AG04449 (cell line): ENCODE measurements at regions not wholly inside any gene's neighbourhood (a gene's known extent, or its start where the extent isn't known, plus 50 kb on each side); places are given as distances from the start of the nearest gene placed in this dataset.

Experiments used
- CTCF ChIA-PET: fragments of 350-600 bp; formaldehyde crosslinking; extraction: SDS; loops from one replicate; lab custom pipeline; 2021; ENCODE audit warnings: antibody characterized with exemption; lab: Yijun Ruan, JAX
- POLR2A ChIA-PET: fragments of 400-600, 350-600 bp; formaldehyde crosslinking; extraction: SDS; loops from one replicate; lab custom pipeline; 2020; ENCODE audit warnings: antibody characterized with exemption, inconsistent platforms; lab: Yijun Ruan, JAX
- DNase-seq: peaks from one replicate; pipeline ENCODE4 v3.0.0-alpha.2; 2010; ENCODE audit warnings: low read depth, low spot score
- H3K4me3 ChIP-seq: 2 replicates; pipeline ENCODE4 v1.5.1; 2011; ENCODE audit warnings: low read depth, mild to moderate bottlenecking, control low read depth, low read length
- TF ChIP-seq, protein P1 (sequence below): IDR thresholded peaks from one replicate; pipeline ENCODE4 v1.5.1; 2011; ENCODE audit warnings: mild to moderate bottlenecking, moderate library complexity, low read length, control low read depth, inconsistent platforms; ENCODE audit not compliant: insufficient read depth; ENCODE audit errors: missing control alignments

DNA sequence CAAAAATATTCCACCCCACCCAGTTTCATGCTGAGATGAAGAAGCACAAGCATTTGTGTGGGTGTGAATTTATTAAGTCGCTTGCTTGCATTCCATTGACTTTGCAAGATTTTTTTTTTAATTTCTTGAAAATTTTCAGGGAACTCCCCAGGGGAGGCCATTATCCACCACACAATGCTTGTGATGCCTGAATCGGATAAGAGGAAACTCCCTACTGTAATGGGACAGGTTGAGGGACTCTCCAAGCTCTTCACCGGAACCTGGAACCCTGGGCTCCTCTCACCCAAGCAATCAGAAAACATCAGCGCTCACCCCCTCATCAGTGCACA, 153.6 kb upstream of the ZMIZ1 start:
- peak; percentile 12 for DNase-seq
- ChIA-PET POLR2A (no interaction called here), CTCF (interaction anchor here (1.2 kb wide), 1 partner anchor 10 kb away, joined by 3 read pairs; no protein-coding TSS in a partner anchor)
- TF ChIP-seq, protein P1, sequence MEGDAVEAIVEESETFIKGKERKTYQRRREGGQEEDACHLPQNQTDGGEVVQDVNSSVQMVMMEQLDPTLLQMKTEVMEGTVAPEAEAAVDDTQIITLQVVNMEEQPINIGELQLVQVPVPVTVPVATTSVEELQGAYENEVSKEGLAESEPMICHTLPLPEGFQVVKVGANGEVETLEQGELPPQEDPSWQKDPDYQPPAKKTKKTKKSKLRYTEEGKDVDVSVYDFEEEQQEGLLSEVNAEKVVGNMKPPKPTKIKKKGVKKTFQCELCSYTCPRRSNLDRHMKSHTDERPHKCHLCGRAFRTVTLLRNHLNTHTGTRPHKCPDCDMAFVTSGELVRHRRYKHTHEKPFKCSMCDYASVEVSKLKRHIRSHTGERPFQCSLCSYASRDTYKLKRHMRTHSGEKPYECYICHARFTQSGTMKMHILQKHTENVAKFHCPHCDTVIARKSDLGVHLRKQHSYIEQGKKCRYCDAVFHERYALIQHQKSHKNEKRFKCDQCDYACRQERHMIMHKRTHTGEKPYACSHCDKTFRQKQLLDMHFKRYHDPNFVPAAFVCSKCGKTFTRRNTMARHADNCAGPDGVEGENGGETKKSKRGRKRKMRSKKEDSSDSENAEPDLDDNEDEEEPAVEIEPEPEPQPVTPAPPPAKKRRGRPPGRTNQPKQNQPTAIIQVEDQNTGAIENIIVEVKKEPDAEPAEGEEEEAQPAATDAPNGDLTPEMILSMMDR, result no peak
- H3K4me3 ChIP-seq, result no peak overlapping the region

GRCh38 chr10:78916227-78916626, 152.5 kb upstream of the ZMIZ1 start:
- DNase-seq, result no peak
- TF ChIP-seq, protein P1, result no peak
- ChIA-PET POLR2A (no interaction called here), CTCF (no interaction called here)
- H3K4me3 ChIP-seq, result no peak overlapping the region

DNA sequence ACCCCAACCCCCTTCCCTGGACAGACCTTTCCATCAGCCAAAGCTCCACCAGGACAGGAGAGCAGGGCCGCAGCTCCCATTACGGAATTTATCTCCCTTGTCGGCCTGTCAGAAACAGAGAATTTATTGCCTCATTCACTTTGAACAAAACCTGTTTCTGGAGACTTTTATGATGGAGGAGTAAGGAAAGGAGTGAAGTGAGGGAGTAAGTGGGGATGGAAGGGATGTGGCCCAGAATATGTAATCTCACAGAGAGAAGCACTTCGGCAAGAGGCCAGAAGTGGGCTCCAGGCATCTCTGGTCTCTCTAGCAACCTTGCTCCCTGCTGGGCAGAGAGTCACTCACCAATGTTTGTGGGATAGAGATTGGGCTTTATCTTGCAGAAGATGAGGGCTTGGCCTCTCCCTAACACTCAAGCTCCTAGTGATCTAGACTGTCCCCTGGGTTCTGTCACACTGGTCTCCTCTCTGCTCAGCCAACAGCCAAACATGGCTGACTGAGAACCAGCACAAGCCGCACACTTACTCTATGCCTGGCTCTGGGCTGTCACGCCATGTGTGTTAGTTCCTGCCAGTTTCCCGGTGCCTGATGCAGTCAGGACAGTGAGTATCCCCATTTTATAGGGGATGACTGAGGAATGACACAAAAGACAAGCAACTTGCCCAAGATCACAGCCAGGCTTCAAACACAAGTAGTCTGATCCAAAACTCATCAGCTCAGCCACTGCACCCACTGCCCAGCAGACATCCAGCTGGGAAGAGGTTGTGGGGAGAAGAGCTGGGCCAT, 149.4 kb upstream of the ZMIZ1 start:
- H3K4me3 ChIP-seq, result no peak overlapping the region
- TF ChIP-seq, protein P1, result no peak
- POLR2A ChIA-PET, result no interaction called here
- CTCF ChIA-PET, result interaction anchor here (1.2 kb wide), 1 partner anchor 10 kb away, joined by 4 read pairs; no protein-coding TSS in a partner anchor
- no peak for DNase-seq

GRCh38 chr10:78920011-78920410, 148.8 kb upstream of the ZMIZ1 start:
- no peak overlapping the region for H3K4me3 ChIP-seq
- POLR2A ChIA-PET, result no interaction called here
- CTCF ChIA-PET, result interaction anchor here (1.7 kb wide), 1 partner anchor 14 kb away, joined by 5 read pairs; no protein-coding TSS in a partner anchor
- TF ChIP-seq, protein P1, result no peak
- no peak for DNase-seq

DNA sequence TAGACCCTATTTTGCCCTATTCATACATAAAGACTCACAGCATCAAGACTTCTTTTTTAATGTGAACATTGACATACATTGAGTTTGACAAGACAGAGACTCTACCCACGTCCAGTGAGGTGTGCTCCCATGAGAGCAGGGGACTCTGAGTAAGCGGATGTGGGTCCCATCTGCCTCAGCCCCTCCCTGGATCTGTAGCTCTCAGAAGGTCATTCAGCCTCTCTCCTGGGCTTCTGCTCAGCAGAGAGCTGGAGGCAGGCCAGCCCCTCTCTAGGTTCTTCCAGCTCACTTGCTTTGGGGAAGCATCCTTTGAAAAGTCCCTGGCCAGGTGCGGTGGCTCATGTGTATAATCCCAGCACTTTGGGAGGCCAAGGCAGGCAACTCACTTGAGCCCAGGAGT, 146.9 kb upstream of the ZMIZ1 start:
- DNase-seq, result no peak
- H3K4me3 ChIP-seq, result no peak overlapping the region
- CTCF ChIA-PET, result interaction anchor here (1.7 kb wide), 1 partner anchor 16 kb away, joined by 5 read pairs; no protein-coding TSS in a partner anchor
- TF ChIP-seq, protein P1, result no peak
- POLR2A ChIA-PET, result no interaction called here

GRCh38 chr10:78923647-78924318, 145.0 kb upstream of the ZMIZ1 start:
- POLR2A ChIA-PET, result no interaction called here
- CTCF ChIA-PET, result interaction anchor here (0.6 kb wide), 1 partner anchor 675 kb away, joined by 3 read pairs; no protein-coding TSS in a partner anchor
- TF ChIP-seq, protein P1, result no peak
- no peak for DNase-seq
- H3K4me3 ChIP-seq, result no peak overlapping the region
